Stimulated activated CD4-positive, alpha-beta T cell treated with anti-CD3 and anti-CD28 coated beads, Interleukin-2, amount 100 ng/mL, for 4 hours (primary cell): ENCODE measurements at regions not wholly inside any gene's neighbourhood (a gene's known extent, or its start where the extent isn't known, plus 50 kb on each side); places are given as distances from the start of the nearest gene placed in this dataset.
"Not testable (repeated sequence)": the region's sequence is repeated elsewhere in the genome, so short reads cannot be mapped to it uniquely, and the experiment has no call there.

Experiments
- DNase-seq: peaks from one replicate; pipeline ENCODE4 v3.0.0-alpha.2; 2020; ENCODE audit warnings: low read depth

DNA sequence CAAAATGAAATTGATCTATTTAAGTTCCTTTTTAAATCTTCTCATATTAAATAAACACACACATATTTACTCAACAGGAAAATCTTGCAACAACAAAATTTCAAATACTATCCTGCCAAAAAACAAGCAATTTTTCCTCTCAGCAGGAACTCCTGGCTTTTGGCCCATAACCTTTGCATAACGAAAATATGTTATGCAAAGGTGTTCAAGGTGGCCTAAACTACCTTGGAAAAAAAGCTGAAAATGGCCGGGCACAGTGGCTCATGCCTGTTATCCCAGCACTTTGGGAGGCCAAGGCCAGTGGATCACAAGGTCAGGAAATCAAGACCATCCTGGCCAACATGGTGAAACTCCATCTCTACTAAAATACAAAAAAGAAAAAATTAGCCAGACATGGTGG is 424.3 kb upstream of the ZNF337 start:
- not testable (repeated sequence) for DNase-seq

DNA sequence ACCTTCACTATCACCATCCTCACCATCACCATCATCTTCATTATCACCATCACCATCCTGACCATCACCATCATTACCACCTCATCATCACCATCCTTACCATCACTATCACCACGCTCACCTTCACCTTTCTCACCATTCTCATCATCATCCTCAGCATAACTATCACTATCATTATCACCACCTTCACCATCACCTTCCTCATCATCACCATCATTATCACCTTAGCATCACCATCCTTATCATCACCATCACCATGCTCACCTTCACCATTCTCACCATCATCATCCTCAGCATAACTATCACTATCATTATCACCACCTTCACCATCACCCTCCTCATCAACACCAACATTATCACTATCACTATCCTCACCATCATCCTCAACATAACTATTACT is 397.8 kb upstream of the ZNF337 start:
- not testable (repeated sequence) for DNase-seq

DNA sequence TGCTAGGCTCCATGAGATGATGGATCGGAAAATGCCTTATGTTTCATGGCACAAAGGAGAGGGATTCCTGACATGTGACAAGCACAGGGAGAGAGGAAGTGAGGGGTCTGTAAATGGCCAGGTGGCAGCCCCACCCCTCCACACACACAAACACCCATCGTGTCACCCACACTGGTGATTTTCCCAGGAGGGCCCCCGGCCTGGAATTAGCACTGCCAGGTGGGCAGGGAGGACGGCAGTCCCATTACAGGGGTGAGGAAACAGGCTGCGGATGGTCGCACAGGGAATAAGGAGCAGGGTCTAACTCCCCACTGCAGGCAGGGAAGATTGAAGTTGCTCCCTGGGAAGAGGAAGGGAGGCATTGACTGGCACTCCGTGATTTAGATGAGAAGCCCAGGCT is 395.3 kb upstream of the ZNF337 start:
- not testable (repeated sequence) for DNase-seq

DNA sequence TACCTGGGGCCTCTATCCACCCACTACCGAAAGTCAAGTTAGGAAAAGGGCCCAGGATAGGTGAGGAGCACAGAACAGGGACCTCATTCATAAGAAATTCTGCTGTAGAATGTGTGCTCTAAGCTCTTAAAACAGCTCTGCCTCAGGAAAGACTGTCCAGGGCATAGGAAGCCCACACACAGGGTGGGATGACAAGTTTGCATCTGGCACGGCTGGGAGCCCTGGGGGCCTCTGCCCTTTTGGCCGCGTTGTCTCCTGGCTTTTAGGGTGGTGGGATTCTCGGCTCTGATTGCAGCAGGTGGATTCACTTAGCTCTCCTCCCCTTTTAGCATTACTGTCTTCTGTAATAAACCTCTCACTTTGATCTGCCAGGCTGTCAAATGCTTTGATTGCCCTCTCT is 389.5 kb upstream of the ZNF337 start:
- DNase-seq, result not testable (repeated sequence)

DNA sequence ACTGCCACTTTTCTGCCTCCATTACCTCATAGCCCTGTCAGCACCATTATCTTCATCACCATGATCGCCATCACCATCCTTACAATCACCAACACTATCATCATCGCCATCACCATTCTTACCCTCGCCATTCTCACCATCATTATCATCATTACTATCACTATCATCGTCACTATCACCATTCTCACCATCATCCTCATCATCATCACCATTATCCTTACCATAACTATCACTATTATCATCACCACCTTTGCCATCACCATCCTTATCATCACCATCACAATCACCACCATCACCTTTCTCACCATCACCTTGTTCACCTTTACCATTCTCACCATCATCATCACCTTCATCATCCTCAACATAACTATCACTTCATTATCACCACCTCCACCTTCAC is 377.3 kb upstream of the ZNF337 start:
- not testable (repeated sequence) for DNase-seq

DNA sequence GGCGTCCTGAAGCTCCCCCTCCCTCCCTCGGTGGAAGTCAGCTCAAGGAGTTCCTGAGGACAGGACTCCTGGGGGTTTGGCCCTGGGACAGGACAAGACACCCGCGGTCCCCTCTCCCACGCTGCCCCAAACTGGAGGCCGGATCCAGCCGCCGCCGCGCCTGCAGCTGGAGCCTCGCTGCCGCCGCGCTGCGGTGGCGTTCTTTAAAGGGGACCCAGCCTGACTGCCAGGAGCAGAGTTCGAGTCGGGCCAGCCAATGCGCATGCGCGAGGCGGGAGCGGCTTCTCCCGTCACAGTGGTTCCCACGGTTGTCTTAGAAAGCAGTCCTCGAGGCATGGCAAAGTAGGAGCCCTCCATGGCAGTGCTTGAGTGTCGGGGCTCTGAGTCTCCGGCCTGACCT is 362.7 kb upstream of the ZNF337 start:
- DNase-seq, result not testable (repeated sequence)

DNA sequence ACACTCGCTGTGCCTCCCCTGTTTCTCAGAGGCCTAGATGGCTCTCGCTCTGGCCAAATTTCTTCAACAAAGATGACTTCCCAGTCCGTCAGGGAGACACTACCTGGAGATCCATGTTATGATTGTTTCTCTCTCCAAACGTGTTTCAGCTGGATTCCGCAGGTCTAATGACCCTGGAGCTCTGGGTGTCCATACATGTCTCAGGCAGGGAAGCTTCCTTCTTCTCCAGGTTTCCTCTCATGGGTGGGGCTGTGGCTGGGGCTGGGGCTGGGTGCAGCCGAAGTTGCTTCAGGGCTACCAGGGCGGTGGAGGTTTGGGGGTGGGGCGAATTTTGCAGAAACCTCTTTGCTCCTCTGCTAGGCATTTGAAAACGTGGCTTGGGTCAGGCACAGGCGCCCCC is 361.8 kb upstream of the ZNF337 start:
- not testable (repeated sequence) for DNase-seq

DNA sequence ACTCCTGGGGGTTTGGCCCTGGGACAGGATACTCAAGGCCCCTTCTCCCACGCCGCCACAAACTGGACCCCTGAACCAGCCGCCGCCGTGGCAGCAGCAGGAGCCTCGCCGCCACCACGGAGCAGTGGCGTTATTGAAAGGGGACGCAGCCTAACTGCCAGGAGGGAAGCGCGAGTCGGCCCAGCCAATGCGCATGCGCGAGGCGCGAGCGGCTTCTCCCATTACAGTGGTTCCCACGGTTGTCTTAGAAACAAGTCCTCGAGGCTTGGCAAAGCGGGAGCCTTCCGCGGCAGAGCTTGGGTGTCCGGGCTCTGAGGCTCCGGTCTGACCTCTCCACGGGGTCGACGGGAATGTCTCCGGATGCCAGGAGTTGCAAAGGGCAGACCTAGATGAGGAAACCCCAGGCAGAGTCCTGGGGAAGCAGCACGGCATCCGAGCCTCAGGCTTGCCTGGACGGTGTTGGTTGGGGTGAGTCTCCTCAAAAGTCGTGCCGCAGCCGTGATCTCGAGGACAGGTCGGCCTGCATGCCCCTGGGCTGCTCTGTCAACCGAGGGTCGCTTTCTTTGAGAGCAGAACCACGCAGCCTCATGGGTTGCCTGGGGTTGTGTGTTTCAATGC is 360.6 kb upstream of the ZNF337 start:
- not testable (repeated sequence) for DNase-seq

DNA sequence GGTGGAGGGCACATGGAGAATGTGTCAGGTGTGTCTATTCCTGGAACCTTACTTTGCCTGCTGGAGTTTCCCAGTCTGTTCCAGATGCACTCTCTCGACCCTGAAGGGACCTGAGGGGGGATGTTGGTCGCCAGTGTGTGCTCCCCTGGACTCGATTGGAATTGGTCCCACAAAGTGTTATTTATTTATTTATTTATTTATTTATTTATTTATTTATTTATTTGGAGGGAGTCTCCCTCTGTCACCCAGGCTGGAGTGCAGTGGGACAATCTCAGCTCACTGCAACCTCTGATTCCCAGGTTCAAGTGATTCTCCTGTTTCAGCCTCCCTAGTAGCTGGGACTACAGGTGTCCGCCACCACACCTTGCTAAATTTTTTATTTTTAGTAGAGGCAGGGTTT is 329.1 kb upstream of the ZNF337 start:
- DNase-seq, result not testable (repeated sequence)

DNA sequence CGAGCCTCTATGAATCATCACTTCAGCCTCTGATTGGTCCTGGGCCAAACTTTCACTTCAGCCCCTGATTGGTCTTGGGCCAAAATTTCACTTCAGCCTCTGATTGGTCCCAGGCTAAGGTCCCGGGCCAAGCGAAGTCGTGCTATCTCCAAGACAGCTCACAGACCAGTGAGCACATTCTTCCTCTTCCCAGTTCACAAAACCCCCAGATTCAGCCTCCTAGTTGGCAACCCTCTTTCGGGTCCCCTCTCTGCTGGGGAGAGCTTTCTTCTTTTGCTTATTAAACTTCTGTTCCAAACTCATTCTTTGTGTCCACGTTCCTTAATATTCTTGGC is 314.3 kb upstream of the ZNF337 start:
- not testable (repeated sequence) for DNase-seq

DNA sequence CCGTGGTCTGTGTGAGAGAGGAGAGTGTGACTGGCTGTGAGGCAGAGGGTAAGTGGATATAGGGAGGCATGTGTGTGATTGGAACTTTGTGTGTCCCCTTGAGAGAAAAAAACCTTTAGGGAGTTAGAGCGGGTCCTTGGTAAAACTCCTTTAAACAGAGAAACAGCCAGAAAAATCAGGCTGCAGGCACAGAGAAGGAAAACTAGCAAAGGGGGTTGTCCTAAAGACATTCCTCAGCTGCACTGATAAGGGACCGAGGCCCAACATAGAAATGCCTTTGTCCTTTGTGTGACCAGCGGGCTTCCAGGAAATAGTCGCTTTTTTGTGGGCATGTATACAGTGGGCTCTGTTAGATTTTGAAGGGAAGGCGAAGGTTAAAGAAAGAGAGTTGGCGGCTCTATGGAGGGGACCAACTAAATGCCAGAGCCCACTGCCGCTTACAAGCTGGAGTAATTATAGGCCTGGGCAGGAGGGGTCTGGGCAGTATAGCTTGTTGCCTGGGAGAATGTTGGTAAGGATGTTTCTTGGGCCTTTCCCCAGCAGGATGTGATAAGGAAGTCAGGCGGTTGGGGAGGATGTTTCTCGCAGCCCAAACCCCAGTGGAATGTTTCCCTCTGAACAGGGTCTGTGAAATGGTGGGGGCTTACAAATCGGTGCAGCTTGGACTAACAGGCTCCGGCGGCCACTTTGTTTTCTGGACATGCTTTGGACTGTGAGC is 313.7 kb upstream of the ZNF337 start:
- not testable (repeated sequence) for DNase-seq

DNA sequence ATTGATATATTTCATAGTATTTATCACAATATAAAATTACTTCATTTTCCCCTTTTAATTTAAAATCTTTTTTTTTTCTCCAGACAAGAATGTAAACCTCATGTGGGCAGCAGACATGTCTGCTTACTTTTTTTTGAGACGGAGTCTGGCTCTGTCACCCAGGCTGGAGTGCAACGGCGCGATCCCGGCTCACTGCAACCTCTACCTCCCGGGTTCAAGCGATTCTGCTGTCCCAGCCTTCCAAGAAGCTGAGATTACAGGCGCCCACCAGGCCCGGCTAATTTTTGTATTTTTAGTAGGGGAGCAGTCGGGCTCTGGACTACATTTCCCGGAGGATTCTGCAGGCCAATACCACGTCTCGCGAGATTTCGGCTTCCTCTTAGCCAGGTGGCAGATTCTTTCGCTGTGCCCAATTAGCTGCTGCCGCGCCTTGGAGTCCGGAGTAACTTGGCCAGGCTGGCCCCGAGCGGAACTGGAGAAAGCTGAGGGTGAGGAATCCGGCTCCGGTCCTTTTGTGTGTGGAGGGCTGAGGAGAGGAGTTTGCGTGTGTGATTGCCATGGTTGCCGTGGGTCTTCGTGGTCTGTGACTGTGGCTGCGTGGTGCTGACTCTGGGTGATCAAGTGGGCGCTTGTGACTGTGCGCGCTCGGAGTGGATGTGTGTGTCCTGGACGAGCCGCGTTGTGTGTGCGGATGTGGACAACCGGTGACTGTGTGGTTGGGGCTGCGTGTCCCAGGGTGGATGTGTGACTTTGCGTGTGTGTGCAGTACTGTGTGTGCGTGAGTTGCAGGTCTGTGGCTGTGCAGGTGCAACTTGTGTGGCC is 313.0 kb upstream of the ZNF337 start:
- peak; percentile 58 for DNase-seq

DNA sequence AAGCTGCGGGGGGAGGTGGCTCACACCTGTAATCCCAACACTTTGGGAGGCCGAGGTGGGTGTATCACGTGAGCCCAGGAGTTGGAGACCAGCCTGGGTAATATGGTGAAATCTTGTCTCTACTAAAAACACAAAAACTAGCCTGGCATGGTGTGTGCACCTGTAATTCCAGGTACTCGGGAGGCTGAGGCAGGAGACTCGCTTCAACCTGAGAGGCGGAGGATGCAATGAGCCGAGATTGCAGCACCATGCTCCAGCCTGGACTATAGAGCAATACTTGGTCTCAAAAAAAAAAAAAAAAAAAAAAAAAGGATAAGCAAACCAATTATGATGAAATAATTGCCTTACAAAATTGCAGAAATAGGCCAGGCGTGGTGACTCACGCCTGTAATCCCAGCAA is 311.4 kb upstream of the ZNF337 start:
- not testable (repeated sequence) for DNase-seq

DNA sequence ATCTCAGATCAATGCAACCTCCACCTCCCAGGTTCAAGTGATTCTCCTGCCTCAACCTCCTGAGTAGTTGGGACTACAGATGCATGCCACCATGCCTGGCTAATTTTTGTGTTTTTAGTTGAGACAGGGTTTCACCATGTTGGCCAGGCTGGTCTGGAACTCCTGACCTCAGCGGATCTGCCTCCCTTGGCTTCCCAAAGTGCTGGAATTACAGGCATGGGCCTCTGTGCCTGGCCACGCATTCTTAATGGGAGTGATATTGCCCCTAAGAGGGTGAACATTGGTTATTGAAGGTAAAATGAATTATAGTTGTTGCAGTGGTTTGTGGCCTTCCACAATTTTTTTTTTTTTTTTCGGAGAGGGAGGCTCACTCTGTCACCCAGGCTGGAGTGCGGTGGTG is 309.5 kb upstream of the ZNF337 start:
- not testable (repeated sequence) for DNase-seq

DNA sequence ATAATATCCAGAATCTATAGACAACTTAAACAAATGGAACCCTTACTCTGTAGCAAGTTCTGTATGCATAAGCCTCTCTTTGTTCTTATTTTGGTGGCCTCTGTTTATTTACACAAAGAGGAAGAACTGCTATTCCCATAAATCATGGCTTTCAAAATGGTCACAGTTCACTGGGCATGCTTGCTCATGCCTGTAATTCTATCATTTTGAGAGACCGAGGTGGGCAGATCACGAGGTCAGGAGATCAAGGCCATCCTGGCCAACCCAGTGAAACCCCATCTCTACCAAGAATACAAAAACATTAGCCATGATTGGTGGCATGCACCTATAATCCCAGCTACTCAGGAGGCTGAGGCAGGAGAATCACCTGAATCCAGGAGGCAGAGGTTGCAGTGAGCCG is 307.3 kb upstream of the ZNF337 start:
- not testable (repeated sequence) for DNase-seq

DNA sequence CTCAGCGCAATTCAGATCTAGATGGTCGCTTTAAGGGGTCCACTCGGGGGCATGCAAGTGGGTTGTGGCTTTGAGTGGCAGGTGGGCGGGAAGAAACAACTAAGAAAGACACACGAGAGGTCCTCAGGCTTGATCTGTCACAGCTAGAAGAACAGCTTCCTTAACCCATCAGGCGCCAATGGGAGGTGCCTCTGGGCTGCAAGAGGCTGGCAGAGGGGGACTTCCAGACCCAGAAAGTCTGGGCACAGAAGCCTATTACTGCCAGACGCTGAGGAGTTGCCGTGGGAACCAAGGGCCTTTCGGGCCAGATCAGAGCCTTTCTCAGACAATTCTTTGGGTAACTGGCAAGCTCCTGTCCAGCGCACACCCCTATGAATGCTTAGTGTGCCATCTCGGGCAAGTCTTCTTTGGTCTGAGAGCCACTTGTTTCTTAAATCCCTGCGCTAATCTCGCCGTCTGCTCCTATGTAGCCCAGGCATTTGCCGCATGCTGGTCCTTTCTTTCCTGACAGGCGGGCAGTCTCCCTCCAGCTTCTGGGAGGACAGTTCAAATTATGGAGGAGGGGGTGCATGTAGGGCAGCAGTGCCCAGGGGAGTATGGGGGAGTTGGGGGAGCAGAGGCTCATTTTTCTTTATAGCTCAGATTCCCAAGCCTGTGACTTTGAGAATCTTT is 300.9 kb upstream of the ZNF337 start:
- not testable (repeated sequence) for DNase-seq

DNA sequence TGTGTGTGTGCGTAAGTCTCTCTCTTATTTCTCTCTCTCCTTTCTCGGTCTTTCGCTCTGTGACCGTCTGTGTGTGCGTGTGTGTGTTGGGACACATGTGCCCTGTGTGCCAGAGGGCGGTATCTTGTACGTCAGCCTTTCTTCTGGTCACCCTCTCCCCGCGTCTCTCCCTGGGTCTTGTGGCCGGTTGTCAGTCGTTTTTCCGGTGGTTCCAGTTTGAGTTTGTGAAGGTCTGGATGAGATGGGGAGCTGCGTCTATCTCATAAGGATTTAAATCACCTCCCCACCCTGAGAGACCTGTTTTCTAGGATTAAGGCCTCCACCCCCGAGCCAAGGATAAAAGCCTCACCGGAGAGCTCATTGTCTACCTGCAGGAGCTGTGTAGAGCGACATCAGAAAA is 295.5 kb upstream of the ZNF337 start:
- no peak for DNase-seq

DNA sequence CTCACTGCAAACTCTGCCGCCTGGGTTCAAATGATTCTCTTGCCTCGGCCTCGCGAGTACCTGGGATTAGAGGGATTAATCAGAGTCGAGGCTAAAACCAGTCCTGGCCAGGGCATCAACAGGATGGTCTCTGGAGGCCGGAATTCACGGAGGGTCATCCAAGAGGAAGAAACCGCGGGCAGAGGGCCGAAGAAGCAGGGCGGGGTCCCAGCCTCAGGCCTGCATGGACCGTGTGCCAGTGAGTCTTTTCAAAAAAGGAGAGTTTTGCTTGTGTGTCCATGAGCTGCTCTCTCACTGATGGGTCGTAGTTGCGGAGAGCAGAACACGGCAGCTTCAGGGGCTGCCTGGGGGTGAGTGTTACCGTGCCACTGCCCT is 295.1 kb upstream of the ZNF337 start:
- no peak for DNase-seq

DNA sequence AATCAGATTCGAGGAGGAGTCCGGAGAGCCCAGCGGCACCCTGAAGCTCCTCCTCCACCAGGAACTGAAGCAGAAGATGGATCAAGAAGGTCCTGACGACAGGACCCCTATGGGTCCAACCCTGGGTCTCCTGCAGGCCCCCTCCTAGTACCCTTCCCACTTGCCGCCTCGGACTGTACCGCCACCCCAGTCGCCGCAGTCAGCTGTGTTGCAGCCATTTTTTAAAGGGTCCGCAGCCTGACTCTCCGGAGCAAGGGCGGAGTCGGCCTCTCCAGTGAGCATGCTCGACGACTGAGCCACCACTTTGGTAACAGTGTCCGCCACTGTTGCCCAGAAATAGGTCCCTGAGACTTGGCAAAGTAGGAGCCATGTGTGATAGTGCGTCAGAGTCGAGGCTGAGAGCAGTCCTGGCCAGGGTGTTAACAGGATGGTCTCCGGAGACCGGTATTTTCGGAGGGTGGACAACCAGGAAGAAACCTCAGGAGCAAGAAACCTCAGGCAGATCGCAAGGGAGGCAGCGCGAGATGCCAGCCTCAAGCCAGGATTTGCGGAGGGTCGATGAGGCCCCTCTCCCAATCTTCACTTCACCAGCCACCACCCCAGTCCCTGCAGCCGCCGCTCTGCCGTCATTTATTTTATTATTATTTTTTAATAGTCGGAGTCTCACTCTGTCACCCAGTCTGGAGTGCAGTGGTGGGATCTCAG is 294.6 kb upstream of the ZNF337 start:
- no peak for DNase-seq

DNA sequence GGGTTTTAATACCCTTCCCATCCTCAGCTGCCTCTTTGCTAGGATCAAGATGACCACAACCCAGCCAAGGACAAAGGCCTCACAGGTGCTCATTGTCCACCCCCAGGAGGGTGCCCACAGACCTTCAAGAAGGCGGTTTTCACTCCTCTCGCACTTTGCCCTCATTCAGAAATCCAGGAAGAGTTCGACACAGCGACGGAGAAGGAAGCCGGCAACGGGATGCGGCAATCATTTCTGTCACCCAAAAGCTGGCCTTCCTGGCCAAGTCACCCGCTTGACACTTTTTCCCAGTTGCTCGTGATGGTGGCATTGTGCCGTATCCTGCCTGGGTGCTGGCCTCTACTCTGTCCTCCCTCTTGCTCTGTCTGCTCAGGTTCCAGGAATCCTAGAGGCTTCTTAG is 293.0 kb upstream of the ZNF337 start:
- DNase-seq, result not testable (repeated sequence)

DNA sequence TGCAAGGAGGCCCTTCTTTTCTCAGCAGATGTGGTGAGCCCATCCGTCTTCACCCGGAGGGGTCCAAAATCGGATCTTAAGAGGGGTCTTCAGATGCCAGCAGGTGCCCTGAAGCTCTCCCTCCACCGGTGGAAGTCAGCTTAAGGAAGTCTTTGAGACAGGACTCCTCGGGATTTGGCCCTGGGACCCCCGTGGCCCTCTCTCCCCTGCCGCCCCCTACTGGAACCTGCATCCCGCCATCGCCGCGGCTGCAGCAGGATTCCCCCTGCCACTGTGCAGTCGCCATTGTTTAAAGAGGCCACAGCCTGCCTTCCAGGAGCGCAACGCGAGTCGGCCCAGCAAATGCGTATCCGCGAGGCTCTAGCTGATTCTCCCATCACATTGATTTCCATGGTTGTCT is 292.5 kb upstream of the ZNF337 start:
- no peak for DNase-seq
